Fibroblast of pulmonary artery (primary cell): ENCODE measurements at regions not wholly inside any gene's neighbourhood (a gene's known extent, or its start where the extent isn't known, plus 50 kb on each side); places are given as distances from the start of the nearest gene placed in this dataset.

Source experiments
- DNase-seq: peaks from one replicate; pipeline ENCODE4 v3.0.0-alpha.2; 2010; ENCODE audit warnings: low read depth
- H3K4me3 ChIP-seq: replicated peaks from 2 replicates; pipeline ENCODE4 v1.5.1; 2011; ENCODE audit warnings: low read depth, mild to moderate bottlenecking, control low read depth, low read length, moderate library complexity
- CTCF ChIP-seq: IDR thresholded peaks from 2 replicates; pipeline ENCODE4 v1.5.1; 2011; ENCODE audit warnings: mild to moderate bottlenecking, control low read depth, low read length, inconsistent platforms; ENCODE audit errors: missing control alignments

DNA sequence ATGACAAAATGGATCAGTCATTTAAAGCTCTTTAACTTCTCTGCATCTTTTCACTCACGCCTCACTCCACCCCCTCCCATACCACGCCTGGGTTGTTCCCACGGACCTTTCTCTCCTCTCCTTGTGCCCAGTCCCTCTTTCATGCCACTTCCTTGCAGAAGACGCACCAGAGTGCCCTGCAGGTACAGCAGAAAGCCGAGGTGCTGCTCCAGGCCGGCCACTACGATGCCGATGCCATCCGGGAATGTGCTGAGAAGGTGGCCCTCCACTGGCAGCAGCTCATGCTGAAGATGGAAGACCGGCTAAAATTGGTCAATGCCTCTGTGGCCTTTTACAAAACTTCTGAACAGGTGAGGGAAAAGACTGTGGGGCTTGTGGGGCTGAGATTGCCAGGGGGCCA, 296.1 kb upstream of the UMPS start:
- no peak for DNase-seq
- no peak for TF ChIP-seq CTCF
- H3K4me3 ChIP-seq: no peak overlapping the region

GRCh38 chr3:124435467-124435866, 294.8 kb upstream of the UMPS start:
- no peak for DNase-seq
- H3K4me3 ChIP-seq: no peak overlapping the region
- no peak for TF ChIP-seq CTCF

DNA sequence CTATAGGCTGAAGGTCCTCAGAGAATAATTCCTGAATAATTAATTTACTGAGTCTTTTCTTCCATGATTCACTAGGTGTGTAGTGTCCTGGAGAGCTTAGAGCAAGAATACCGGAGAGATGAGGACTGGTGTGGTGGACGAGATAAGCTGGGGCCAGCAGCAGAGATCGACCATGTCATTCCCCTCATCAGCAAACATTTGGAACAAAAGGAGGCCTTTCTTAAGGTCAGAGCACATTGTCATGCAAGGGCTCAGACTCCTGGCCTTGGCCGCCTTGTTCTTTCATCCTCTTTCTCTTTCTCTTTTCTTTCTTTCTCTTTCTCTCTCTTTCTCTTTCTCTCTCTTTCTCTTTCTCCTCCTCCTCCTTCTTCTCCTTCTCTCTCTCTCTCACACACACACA, 291.4 kb upstream of the UMPS start:
- H3K4me3 ChIP-seq: no peak overlapping the region
- no peak for DNase-seq
- no peak for TF ChIP-seq CTCF

GRCh38 chr3:124439603-124440002, 290.6 kb upstream of the UMPS start:
- H3K4me3 ChIP-seq: no peak overlapping the region
- DNase-seq: no peak
- no peak for TF ChIP-seq CTCF

DNA sequence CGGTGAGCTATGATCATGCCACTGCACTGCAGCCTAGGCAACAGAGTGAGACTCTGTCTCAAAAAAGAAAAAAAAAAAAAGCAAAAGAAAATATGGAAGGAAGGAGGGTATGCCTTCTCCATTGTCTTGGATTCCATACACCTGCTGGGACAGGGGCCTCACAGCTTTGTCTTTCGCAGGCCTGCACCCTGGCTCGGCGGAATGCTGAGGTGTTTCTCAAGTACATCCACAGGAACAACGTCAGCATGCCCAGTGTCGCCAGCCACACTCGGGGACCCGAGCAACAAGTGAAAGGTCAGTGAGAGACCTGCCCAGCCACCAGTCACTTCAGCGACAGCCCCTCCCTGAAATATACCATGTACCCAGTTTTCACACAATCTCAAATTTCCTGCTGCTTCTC, 288.5 kb upstream of the UMPS start:
- no peak for TF ChIP-seq CTCF
- no peak for DNase-seq
- no peak overlapping the region for H3K4me3 ChIP-seq

DNA sequence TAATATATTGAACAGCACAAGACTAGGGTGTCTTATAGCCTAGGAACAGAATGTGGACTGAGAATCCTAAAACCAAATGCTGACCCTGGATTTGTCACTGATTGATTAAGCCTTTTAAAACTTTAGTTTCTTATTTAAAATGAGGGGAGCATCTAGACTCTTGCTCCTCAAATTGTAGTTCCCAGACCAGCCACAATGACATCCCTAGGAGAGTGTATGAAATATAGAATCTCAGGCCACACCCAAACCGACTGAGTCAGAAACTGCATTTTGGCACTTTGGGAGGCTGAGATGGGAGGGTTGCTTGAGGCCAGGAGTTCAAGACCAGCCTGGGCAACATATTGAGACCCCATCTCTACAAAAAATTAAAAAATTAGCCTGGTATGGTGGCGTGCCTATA, 287.8 kb upstream of the UMPS start:
- TF ChIP-seq CTCF: no peak
- DNase-seq: no peak
- H3K4me3 ChIP-seq: no peak overlapping the region

DNA sequence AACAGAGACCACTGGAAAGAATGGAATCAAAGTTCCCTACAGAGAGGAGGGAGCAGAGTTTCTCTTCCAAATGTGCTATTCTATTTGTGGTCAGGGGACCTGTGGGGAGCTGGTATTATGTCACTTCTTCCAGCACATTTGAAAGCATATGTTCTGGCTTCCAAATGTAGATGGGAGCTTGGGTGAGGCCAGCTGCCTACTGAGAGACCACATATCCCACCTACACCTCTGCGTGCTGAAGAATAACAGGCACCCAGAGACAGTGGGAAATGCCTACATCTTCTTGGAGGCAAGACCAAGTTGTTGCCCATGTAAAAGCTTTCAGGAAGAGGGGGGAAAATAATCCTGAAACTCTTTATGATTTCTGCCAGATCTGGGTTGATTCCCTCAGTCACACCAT, 286.8 kb upstream of the UMPS start:
- TF ChIP-seq CTCF: no peak
- no peak overlapping the region for H3K4me3 ChIP-seq
- DNase-seq: no peak
